CD14-positive monocyte (primary cell): ENCODE measurements at regions not wholly inside any gene's neighbourhood (a gene's known extent, or its start where the extent isn't known, plus 50 kb on each side); places are given as distances from the start of the nearest gene placed in this dataset.

Experiments
- DNase-seq, 3 donors: peaks; one replicate each; pipeline ENCODE4 v3.0.0-alpha.2; 2011 to 2022
- H2AFZ ChIP-seq: 2 replicates; pipeline ENCODE4 v1.6.0; 2012; ENCODE audit warnings: mild to moderate bottlenecking, low read depth, low read length, inconsistent platforms; ENCODE audit not compliant: insufficient read depth, poor library complexity, severe bottlenecking
- H3K27ac ChIP-seq, 2 donors: 1 replicate in 1 of 2; 2 replicates in 1 of 2; pipeline ENCODE4 v1.5.1; 2012 to 2013; ENCODE audit warnings: low read length in 2 of 2, control low read depth in 1 of 2, inconsistent platforms in 1 of 2, low read depth in 1 of 2, mild to moderate bottlenecking in 1 of 2
- H3K27me3 ChIP-seq, 2 donors: one replicate each; pipeline versions ENCODE4 v1.6.0 to v1.6.1; 2011 to 2013; ENCODE audit warnings: low read length in 2 of 2; ENCODE audit not compliant: control insufficient read depth in 2 of 2, insufficient read depth in 2 of 2
- H3K36me3 ChIP-seq, 2 donors: replicated peaks in 1 of 2; 1 replicate in 1 of 2; 2 replicates in 1 of 2; pipeline versions ENCODE4 v1.5.1 to v1.6.1; 2012 to 2013; ENCODE audit warnings: low read length in 2 of 2, control low read depth in 1 of 2, inconsistent platforms in 1 of 2, mild to moderate bottlenecking in 1 of 2; ENCODE audit not compliant: insufficient read depth in 2 of 2, control insufficient read depth in 1 of 2
- H3K4me1 ChIP-seq, 2 donors: 1 replicate in 1 of 2; 2 replicates in 1 of 2; pipeline versions ENCODE4 v1.5.1 to v1.6.1; 2012 to 2013; ENCODE audit warnings: low read length in 2 of 2, control low read depth in 1 of 2, inconsistent platforms in 1 of 2, mild to moderate bottlenecking in 1 of 2, moderate library complexity in 1 of 2; ENCODE audit not compliant: insufficient read depth in 2 of 2, control insufficient read depth in 1 of 2
- H3K4me2 ChIP-seq: replicated peaks from 2 replicates; pipeline ENCODE3; 2012; ENCODE audit warnings: low read length, moderate library complexity, mild to moderate bottlenecking; ENCODE audit not compliant: poor library complexity, severe bottlenecking; ENCODE audit errors: extremely low read depth
- H3K4me3 ChIP-seq, 3 experiments: fragments of 200-600 bp in 1 of 3; sonication (generic) in 1 of 3; replicated peaks in 1 of 3; 1 replicate in 2 of 3; 2 replicates in 1 of 3; pipeline ENCODE4 v1.5.1; 2011 to 2013; ENCODE audit warnings: low read length in 3 of 3, mild to moderate bottlenecking in 3 of 3, control low read depth in 2 of 3, low read depth in 2 of 3, inconsistent platforms in 1 of 3, moderate library complexity in 1 of 3
- H3K79me2 ChIP-seq: 2 replicates; pipeline ENCODE4 v1.6.0; 2012; ENCODE audit warnings: mild to moderate bottlenecking, control low read depth, inconsistent platforms, low read length, moderate library complexity; ENCODE audit not compliant: insufficient read depth
- H3K9ac ChIP-seq: 2 replicates; pipeline ENCODE4 v1.6.0; 2017; ENCODE audit warnings: low read length, mild to moderate bottlenecking; ENCODE audit not compliant: insufficient read depth, poor library complexity, severe bottlenecking
- H3K9me3 ChIP-seq, 2 donors: replicated peaks in 1 of 2; 1 replicate in 1 of 2; 2 replicates in 1 of 2; pipeline versions ENCODE4 v1.5.1 to v1.6.1; 2012 to 2013; ENCODE audit warnings: low read length in 2 of 2, control low read depth in 1 of 2; ENCODE audit not compliant: control insufficient read depth in 1 of 2, insufficient read depth in 1 of 2
- H4K20me1 ChIP-seq: 2 replicates; pipeline ENCODE4 v1.6.0; 2012; ENCODE audit warnings: mild to moderate bottlenecking, low read length, control low read depth, moderate library complexity; ENCODE audit not compliant: insufficient read depth
- H3K27ac Mint-ChIP-seq, 7 donors: one replicate each; pipeline ENCODE4 v1.8.0; 2020; ENCODE audit warnings: mild to moderate bottlenecking in 7 of 7, mixed read lengths in 7 of 7, moderate library complexity in 6 of 7, inconsistent platforms in 2 of 7
- H3K27me3 Mint-ChIP-seq, 3 donors: one replicate each; pipeline ENCODE4 v1.8.0; 2021 to 2022; ENCODE audit warnings: low read depth in 3 of 3, mild to moderate bottlenecking in 3 of 3, mixed read lengths in 3 of 3, moderate library complexity in 3 of 3, inconsistent platforms in 1 of 3
- H3K36me3 Mint-ChIP-seq, 2 donors: one replicate each; pipeline ENCODE4 v1.8.0; 2020; ENCODE audit warnings: mixed read lengths in 2 of 2, inconsistent platforms in 1 of 2, mild to moderate bottlenecking in 1 of 2
- H3K4me1 Mint-ChIP-seq: one replicate; pipeline ENCODE4 v1.8.0; 2020; ENCODE audit warnings: mild to moderate bottlenecking, mixed read lengths
- H3K4me3 Mint-ChIP-seq, 2 donors: one replicate each; pipeline ENCODE4 v1.8.0; 2020; ENCODE audit warnings: mild to moderate bottlenecking in 2 of 2, mixed read lengths in 2 of 2, moderate library complexity in 1 of 2
- H3K9me3 Mint-ChIP-seq, 7 donors: one replicate each; pipeline ENCODE4 v1.8.0; 2020 to 2022; ENCODE audit warnings: mixed read lengths in 7 of 7, mild to moderate bottlenecking in 6 of 7, moderate library complexity in 6 of 7, inconsistent platforms in 2 of 7
- CTCF ChIP-seq: fragments of 200-600 bp; IDR thresholded peaks from one replicate; pipeline ENCODE4 v1.8.0; 2022; ENCODE audit warnings: antibody characterized with exemption, mild to moderate bottlenecking
- WGBS: methylation state at CpG from one replicate; pipeline ENCODE4 v1.1.5; 2013; ENCODE audit warnings: missing lambda C conversion rate; ENCODE audit not compliant: insufficient coverage; 5-methylcytosine and 5-hydroxymethylcytosine counted together
- intact Hi-C, 2 donors: fragments of 100-400 bp; cut with micrococcal nuclease; formaldehyde crosslinking; loops; one replicate each; pipeline versions ENCODE4 v1.15.0 to v1.15.1; 2023

DNA sequence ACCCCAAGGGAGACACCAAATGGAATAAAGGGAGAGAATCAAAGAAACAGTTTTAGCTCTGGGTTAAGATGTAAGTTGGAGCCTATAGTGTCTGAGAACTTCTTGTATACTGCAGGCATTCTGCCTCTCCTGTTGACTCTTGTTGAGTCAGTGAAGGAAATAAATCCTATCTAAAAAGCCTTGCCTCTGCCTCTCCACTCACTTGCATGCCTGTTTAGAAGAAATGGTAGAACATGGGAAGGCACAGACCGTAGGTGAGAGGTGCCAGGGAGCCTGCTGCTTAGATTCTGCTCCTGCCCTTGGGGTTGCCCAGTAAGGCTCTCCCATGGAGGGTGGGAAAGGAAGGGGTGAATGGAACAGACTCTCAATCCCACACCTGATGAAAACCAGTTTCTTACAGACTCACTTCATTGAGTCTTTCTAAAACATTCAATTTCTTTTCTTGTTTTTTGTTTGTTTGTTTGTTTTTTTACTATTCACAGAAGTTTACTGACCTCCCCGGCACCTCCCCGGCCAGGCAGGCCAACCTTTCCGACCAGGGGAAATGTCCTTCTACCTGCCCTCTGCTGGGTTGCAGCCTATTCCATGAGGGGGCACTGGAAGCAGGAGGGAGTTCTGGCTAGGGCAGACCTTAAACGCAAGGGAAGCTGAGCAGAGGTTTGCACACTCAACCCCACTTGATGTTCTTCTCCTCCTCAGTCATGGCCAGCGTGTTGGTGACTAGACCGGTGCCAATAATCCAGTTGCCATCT, 211.7 kb upstream of the WSB1 start:
- intact Hi-C loops, result no loop called here
- Histone ChIP-seq H3K4me2 (no peak overlapping the region), H4K20me1 (no peaks in the 10 kb centered on the region), H3K4me3 (no peak overlapping the region), H3K79me2 (no peaks in the 10 kb centered on the region), H3K9me3 (peaks cover 0 to 19% of the 10 kb centered on the region in 2 donors), H3K36me3 (no peaks in the 10 kb centered on the region), H3K27ac (no peak overlapping the region), H3K9ac (no peak overlapping the region), H3K27me3 (no peaks in the 10 kb centered on the region), H3K4me1 (no peaks in the 10 kb centered on the region), H2AFZ (no peak overlapping the region)
- WGBS, result 82% methylated on average over 2 of the region's 7 CpGs
- no peak overlapping the region for H3K27ac Mint-ChIP-seq
- TF ChIP-seq CTCF, result no peak
- no peaks in the 10 kb centered on the region for H3K4me1 Mint-ChIP-seq
- H3K9me3 Mint-ChIP-seq, result peaks cover 5 to 15% (median 7%) of the 10 kb centered on the region in 7 donors
- no peak for DNase-seq
- no peaks in the 10 kb centered on the region for H3K36me3 Mint-ChIP-seq
- no peak overlapping the region for H3K4me3 Mint-ChIP-seq
- H3K27me3 Mint-ChIP-seq, result peaks cover 0 to 8% (median 0%) of the 10 kb centered on the region in 3 donors

DNA sequence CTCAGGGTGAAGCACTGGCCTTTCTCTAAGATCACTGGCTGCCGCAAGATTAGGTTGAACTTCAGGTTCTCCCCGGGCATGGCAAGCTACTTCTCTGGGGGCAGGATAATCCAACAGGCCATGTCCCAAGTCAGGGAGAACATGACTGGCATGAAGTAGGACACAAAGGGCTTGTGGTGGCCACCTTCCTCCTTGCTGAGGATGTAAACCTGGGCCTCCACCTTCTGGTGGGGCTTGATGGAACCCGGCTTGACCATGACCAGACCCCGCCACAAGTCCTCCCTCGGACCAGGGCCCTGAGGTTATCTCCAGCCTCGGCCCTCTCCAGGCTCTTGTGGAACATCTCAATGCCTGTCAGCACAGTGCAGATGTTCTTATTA, 211.1 kb upstream of the WSB1 start:
- Histone ChIP-seq H3K9ac (no peak overlapping the region), H3K36me3 (no peaks in the 10 kb centered on the region), H2AFZ (no peak overlapping the region), H4K20me1 (no peaks in the 10 kb centered on the region), H3K79me2 (no peaks in the 10 kb centered on the region), H3K27me3 (no peaks in the 10 kb centered on the region), H3K4me2 (no peak overlapping the region), H3K27ac (no peak overlapping the region), H3K4me3 (no peak overlapping the region), H3K9me3 (peaks cover 0 to 19% of the 10 kb centered on the region in 2 donors), H3K4me1 (no peaks in the 10 kb centered on the region)
- 96% methylated on average over 6 of the region's 6 CpGs for WGBS
- Mint-ChIP-seq H3K27ac (no peak overlapping the region), H3K36me3 (no peaks in the 10 kb centered on the region), H3K4me3 (no peak overlapping the region), H3K27me3 (peaks cover 0 to 9% (median under 1%) of the 10 kb centered on the region in 3 donors), H3K9me3 (peaks cover 4 to 15% (median 5%) of the 10 kb centered on the region in 7 donors), H3K4me1 (no peaks in the 10 kb centered on the region)
- no peak for DNase-seq
- TF ChIP-seq CTCF, result no peak
- intact Hi-C loops, result no loop called here
